HG02623 (cell line): ENCODE measurements at regions not wholly inside any gene's neighbourhood (a gene's known extent, or its start where the extent isn't known, plus 50 kb on each side); places are given as distances from the start of the nearest gene placed in this dataset.

ENCODE experiments used
- ATAC-seq: cut with Tn5 transposase; IDR thresholded peaks from one replicate; pipeline ENCODE4 v1.9.1; 2021; ENCODE audit warnings: moderate library complexity; ENCODE audit not compliant: unreplicated experiment

DNA sequence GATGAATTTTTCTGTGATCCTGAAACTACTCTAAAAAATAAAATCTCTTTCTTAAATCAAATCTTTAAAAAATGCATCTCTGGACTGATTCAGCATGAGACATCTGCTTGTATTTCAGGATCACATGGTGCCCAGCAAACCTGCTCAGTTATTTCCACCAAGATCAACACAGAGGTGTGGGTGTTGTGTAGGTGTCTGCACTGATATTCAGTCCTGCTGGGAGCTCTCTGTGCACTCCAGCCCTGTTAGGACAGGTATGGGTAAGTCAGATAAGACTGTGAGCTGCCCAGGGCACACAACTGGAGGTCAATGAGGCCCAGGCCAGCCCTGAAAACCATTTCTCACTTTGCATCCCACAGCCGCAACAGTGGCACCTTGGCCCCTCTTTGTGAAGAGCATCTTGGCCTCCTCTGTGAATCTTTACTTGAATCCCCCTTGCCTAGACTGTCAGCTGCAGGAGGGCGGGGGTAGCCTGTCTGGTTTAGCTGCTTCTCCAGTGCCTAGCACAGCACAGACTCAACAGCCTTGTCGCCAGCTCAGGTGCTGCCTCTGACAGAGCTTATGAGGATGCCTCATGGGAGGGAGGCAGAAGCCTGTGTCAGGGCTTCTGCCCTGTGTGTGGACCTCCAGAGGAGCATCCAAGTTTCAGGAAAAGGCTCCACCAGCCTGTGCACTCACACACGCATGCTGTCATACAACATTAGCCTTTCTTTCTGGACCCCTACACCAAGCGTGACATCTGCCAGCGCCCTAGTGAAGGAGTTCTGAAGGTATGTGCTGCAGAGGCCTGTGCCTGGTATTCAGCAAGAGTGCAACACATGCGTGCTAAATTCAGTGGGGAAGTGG lies 187.6 kb upstream of the CST7 start:
- no peak for ATAC-seq

DNA sequence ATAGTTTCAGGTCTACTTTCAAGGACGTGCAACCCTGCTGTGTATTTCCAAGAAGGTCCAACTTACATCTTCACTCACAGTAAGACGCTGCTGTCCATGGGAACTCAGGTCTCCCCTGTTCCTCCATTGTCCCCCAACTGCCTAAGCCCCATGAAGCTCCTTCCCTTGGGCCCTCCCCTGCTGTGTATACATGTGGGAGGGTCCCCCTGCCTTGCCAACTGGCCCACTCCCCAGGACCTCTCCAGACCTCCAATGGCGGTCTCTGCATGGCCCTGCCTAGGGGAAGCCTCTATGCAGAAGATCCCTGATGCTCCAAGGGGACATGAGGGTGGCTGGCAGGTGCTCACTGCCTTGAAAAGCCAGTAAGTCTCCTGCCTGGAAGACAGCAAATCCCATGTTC lies 186.7 kb upstream of the CST7 start:
- ATAC-seq = no peak

DNA sequence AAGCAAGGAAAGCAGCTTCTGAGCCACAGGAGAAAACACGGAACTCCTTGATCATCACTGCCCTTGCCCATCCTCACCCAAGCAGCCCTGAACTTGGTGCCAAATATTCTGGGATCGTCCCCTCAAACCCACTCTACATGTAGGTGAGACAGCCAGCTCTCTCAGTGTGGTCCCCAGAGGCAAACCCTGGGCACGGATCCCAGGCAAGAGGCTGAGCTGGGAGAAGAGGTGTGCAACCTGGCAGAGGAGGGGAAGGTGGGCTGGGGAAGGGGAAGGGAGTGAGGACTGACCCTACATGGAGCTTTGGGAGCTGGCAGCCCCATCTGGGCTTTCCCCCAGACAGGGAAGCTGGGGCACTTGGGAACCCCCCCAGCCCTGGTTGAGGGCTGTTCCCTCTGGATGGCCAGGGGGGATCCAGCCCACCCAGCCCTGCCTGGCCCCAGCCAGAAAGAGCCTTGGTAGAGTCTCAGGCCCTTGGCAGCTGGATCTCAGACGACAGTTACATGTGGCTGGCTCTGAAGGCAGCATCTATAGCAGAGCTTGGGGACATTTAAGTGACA lies 186.2 kb upstream of the CST7 start:
- ATAC-seq = no peak

DNA sequence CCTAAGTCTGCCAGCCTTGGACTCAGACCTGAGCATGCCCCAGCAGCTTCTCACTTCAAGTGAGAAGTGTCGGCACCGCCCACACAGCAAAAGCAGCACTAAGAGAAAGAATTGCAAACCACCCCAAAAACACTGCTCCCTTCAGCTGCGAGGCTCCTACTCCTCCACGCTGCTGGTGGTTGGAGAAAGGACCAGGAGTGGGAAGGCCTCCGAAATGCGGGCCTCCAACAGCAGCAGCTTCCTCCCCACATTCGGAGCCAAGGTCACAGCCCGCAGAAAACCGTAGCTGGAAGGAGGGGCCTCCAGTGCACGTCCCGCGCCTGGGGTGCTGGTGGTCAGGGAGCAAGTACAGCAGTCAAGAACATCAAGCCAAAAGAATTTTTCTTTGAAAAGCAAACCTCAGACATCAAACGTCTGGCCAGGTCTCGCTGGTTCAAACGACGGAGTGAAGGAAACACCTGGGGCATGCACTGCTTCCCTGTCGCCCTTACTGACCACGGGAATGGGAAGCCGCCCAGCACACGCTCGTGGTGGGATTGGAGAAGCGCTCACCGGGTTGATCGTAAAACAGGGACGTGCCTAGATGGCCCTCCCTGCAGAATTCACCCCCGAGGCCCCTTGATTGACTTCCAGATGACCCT lies 185.6 kb upstream of the CST7 start:
- ATAC-seq = no peak

DNA sequence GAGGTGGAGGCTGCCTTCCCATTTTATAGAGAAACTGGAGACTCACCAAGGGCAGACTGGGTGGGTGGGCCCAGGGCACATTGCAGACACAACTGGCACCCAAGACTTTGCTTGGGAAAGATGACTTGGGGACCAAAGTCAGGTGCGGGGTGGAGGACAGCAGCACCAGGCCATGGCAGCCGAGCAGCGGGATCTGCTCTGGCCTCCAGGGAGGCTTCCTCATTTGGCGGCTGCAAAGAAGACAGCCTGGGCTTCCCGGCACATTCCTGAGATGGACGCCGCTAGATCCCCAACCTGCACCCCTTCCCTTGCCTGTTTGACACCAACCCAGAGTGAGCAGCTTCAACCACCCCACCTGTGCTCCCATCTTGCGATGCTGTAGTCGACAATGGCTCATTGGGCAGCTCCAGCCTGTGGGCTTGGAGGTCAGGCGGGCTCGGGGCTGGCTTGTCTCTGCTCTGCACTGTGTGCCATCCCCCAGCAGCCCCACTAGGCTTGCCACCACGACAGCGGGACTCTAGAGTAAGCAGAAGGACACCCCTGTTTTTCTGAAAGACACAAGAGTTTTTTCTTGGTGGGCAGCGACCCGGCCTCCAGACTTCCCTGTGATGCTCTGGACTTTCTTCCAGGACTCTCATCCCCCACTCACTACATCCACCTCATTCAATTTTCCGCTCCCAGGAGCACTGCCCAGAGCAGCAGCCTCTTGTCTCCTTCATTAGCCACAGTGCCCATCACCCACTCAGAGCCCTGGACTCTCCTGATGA lies 184.9 kb upstream of the CST7 start:
- ATAC-seq = no peak

DNA sequence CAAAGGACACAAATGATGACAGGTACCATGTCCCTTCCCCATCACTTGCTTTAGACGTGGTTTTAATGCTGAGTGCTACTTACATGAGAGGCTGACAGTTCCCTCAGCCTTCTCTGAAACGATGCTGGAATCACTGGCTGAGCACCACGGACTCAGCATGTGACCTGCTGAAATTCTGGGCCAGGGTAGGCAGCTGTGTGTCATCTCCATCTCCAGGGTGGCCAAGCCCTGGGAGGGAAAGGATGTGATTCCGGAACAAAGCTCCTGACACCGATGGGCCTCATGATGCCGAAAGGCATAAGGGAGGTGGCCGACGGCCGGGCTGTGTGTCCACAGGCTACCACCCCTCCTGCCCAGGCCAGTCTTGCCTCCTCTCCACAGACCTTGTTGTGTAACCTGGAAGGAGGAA lies 184.3 kb upstream of the CST7 start:
- no peak for ATAC-seq

DNA sequence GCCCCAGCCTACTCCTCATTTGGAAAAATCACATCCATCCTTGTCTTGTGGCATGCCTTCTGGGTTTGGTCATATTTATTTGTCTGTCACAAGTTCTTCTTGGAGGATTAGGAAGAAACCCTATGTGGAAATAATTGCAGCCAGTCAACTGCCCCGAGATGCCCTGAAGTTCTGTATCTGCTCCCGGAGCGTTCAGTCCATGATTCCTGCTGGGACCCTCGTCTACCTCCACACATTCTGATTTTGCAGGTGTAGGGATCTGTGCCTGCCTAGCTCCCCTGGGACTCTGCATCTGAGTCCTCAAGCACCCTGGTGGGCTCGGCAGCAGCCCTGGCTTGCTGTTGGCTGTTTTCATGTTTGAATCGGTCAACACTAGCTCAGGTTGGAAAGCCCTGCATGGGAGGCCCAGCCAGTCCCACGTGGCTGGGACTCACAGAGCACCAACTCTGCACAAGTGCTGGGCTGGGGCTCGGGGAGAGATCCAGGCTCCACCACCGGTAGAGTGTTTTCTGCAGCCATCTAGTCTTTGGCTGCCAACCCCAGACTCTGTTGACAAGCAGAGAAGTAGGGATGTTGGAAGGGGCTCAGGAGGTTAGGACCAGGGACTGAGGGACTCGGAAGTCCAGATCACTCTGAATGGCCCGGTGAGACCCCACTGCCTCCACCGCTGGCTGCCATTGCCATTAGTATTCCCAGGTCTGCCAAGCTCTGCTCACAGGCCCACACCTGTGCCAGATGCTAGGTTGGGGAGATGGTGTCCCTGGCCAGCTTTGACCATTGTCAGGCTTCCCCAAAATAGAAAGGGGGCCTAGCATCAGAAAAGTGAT lies 183.5 kb upstream of the CST7 start:
- ATAC-seq = no peak

DNA sequence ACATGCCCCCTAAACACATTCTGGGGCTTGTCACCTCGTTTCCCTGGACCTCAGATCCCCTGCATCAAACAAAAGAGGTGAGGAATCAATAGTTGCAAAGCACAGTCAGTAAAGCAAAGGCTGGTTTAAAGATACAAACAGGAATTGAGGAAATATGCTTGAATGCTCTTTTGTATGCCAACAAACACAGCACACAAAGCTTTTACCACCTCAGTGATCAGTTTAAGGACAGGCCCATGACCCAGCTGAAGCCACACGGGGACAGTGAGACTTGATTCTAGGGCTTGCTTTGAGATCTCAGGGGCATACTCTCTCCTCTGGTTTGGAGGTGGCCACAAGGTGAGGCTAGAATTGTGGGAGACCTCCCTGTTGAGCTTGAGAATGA lies 182.9 kb upstream of the CST7 start:
- no peak for ATAC-seq

DNA sequence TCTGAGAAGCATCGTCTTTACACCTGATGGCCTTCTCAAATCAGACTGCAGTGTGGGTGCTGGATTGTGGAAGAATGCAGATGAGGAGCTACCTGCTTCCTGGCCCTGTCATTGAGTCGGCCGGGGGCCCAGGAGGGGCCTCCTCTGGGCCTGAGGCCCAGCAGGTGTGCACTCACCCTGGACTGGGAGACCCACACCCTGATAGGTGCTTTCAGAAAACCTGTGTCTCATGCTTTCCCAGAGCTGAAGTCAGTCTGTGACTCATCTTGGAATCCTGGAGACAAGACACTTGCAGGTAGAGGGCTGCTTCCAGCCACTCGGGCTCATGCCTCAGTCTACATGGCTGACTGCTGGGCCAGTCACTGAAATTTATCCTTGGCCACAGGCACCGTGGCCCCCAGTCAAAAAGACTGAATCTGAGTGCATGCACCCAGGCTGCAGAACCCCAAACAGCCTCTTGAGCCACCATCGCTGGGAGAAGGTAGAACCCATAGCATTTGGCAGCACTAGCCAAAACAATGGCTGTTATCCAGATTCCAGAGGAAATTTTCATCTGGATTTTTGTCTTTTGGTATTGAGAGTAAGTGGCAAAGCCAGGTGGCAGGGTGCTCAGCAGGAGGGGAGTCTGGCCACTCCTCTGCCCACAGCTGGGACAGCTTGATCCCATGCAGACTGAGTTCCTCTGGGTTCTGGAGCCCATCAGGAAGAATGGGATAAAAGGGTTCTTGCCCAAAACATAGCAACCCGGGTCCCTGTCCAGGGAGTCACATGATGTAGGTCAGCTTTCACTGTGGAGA lies 182.0 kb upstream of the CST7 start:
- no peak for ATAC-seq

DNA sequence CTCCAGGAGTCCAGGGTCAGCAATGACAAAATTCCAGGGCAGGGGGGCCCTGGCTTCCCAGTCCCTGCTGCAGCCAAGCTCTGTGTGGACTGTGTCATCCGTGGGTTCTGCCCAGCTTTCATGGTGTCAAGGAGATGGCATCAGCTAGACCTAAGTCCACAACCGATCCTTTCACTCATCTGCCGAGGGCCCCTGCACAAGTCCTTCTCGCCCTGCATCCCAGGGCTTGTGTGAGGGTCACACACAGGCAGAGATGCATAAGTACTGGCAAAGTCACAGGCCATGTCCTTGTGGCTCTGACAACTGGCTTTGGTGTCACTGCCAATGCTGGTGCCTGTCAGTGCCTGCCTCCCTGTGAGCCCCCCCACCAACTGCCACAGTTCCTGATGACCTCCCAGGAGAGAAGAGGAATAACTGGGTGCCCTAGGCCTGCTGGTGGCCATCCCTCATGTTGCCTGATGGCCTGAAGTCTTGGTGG lies 181.4 kb upstream of the CST7 start:
- ATAC-seq = no peak

DNA sequence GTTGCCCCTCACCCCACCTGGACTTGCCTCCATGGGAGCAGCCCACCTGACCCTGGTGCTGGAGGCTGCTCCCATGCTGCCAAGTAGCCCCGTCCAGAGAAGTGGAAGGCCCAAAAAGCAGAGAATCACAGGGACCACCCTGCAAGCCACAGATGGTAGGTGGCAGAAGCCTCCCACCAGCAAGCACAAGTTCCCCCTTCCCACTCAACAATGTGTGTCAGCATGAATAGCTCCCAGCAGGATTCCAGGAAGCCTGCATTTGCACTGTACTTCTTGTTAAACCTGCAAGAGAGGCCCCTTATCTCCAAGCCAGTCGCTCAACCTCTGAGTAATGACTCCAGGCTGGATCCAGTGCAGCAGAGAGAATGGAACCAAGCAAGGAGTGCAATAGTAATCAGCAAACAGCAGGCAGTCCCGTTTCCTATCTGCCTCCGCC lies 180.8 kb upstream of the CST7 start:
- no peak for ATAC-seq

DNA sequence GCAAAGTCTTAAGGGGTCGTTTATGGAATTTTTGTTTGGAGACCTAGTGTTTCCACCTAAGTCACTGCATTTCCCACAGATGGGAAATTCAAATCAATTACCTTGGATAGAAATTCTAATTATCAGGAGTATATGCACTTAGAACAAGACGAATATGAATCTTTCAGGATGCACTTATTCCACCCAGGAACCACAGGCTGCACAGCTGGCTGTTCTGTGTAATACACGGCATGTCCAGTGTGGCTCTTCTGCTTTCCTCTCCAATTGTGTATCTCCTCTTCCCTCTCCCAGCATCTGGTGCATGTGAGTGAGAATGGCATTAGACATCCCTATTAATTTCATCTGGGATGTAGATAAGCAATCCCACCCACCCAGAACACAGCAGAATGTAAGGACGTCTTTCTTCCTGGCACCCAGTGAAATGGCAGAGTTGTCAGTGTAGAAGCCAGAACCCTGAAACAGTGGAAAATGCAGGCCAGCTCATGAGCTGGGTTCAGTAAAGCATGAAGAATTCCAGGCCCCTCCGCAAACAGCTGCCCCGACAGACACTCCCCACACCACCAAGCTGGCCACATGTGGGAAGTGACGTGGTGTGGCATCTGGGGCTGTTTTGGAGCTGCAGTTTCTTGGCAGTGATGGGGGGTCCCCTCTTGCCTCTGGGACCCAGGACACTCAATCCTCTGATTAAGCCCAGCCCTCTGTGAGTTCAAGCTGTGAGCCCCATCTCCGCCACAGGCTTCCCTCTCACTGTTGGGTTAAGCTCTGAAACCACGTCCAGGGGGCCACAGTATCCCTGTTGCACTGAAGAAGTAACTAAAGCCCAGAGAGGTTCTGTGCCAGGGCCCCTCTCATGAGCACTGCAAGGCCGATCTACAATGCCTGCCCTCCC lies 180.1 kb upstream of the CST7 start:
- ATAC-seq = no peak

DNA sequence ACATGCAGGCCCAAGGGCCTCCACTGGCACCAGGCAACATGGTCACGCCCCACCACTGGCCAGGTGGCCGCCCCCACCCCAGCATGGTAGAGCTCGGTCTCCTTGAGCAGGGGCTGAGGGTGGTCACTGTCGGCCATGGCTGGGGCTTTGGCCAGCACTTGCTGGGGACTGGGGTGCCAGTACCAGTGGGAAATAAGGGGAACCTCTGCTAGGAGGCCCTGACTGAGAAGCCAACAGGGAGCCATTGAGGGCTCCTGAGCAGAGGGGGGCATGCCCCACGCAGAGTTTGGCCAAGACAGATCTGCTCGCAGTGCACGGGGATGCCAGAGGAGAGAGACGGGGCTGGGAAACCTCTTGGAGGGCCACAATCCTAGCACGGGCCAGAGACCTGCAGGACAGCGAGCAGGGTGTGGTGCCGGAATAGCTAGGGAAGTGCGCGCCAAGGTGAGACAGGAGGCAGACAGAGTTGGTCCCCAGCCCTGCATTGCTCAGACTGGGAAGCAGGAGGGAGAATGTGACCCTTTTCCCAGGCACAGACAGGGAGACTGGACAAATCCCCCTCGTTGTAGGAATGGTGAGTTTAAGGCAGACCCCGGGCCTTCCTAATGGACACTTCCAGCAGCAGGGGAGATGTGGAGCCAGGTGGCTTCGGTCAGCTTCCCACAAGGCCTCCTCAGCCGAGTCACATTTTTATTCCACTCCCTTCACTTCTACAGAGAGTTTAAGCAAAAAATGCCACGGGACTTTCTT lies 179.0 kb upstream of the CST7 start:
- ATAC-seq = no peak

DNA sequence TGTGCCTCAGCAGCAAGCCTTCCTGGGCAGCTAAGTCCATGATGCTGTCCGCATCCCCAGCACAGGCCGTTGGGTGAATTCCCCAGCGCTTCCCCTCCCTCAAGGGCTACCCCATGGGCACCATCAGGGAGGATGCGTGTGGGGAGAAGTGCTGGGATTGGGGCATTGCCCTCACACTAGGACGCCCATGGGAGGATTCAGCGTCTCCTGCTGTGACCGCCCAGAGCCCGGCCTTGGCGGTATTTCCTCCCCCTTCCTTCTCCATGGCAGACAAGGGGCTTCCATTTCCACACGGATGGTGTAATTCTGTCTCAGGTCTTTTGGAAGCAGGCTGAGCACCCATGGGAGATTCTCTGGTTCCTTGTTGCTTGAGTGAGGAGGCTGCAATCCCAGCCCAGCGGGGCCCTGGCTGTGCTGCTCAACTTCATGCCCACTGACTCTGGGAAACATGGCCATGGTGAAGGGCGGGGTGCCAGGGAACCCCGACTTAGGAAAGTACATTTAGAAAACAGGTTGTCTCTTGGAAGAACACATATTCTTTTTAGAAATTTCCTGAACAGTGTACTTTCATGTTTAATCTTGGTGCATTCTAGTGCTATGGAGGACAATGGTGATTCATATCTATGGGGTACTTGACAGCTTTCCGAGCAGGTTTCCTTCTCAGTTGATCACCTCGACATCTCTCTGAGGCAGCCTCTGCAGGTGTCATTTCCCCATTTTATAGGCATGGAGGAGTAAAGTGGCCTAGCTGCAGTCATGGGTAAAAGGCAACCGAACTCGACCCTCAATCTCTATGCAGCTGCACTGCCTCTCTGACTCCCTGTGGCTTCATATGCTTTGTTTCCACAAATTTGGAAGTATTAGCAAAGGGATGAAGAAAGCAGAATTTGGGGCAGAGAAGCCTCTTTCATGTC lies 178.2 kb upstream of the CST7 start:
- no peak for ATAC-seq

DNA sequence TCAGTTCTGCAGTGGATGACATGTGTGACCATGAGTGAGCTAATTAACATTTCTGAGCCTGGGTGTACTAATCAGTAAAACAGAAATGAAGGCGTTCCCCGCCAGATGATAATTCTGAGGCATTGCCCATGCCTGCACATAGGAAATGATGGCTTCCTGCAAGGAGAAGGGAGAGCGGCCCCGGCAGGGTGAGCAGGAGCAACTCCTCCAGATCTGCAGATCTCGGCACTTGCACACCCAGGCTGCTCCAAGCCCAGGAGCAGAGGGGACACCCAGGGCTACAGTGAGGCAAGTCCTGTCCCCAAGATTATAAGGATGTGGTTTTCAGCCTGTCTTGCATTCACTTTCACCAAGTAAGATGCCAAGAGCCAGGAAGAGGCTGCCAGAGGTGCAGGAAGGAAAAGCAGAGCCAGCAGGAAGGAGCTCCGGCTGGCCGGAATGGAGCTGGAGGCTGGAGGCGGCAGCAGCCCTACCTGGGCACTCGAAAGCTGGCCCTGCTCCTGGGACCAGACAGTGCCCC lies 177.5 kb upstream of the CST7 start:
- ATAC-seq = no peak

DNA sequence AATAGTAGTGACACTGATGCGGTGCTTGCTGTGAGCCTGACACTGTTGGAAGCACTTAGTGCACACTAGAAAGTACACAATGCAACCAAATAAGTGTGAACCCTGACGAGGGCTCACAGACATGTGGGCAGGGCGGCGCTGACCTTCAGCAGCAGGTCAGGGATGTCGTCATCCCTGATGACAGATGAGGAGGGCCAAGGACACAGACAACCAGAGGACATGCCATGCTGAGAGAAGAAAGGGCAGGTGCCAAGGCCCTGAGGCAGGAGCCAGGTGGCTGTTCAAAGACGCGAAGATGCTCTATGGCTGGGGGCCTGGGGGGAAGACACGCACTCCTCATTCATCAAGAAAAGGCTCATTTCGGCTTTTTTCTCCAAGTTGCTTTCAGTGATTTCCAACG lies 176.4 kb upstream of the CST7 start:
- no peak for ATAC-seq

DNA sequence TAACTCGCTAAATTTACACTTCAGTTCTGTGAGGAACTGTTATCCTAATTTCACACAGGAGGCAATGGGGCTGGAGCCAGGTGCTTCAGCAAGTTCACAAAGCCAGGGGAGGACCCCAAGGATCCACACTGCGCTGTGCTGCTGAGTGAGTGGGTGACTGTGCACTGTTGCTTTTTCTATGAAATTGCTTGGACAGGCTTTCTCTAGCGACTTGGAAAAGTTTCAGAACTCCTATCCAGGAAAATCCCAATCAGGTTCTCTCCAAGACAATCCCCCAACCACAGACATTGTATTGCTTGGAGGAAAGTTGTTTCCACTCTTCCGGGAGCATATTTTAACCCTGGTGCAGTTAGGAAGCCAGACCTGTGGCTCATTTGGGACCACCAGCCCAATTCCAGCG lies 175.9 kb upstream of the CST7 start:
- ATAC-seq = no peak
